RPMI8226 (cell line): ENCODE measurements at regions not wholly inside any gene's neighbourhood (a gene's known extent, or its start where the extent isn't known, plus 50 kb on each side); places are given as distances from the start of the nearest gene placed in this dataset.
"Not testable (repeated sequence)": the region's sequence is repeated elsewhere in the genome, so short reads cannot be mapped to it uniquely, and the experiment has no call there.

Experiments
- DNase-seq: peaks from one replicate; pipeline ENCODE4 v3.0.0-alpha.2; 2015

- no peak for DNase-seq
These were observed 179.9 kb upstream of the PFN2 start for GRCh38 chr3:150150633-150151032.

- no peak for DNase-seq
These were observed 179.0 kb upstream of the PFN2 start for GRCh38 chr3:150149651-150150051.

GRCh38 chr3:150148227-150148626 lies 177.5 kb upstream of the PFN2 start:
- DNase-seq: no peak

- DNase-seq: no peak
These were observed 177.1 kb upstream of the PFN2 start for GRCh38 chr3:150147776-150148175.

GRCh38 chr3:150146991-150147761 lies 176.5 kb upstream of the PFN2 start:
- no peak for DNase-seq

- DNase-seq: no peak
These were observed 175.0 kb upstream of the PFN2 start for GRCh38 chr3:150145659-150146058.

- no peak for DNase-seq
These were observed 173.6 kb upstream of the PFN2 start for GRCh38 chr3:150144191-150144708.

- no peak for DNase-seq
These were observed 172.2 kb upstream of the PFN2 start for GRCh38 chr3:150142936-150143335.

GRCh38 chr3:150141790-150142326 lies 171.2 kb upstream of the PFN2 start:
- no peak for DNase-seq

- DNase-seq: no peak
These were observed 170.1 kb upstream of the PFN2 start for GRCh38 chr3:150140614-150141321.

GRCh38 chr3:150138824-150139223 lies 168.1 kb upstream of the PFN2 start:
- DNase-seq: no peak

- DNase-seq: no peak
These were observed 165.5 kb upstream of the PFN2 start for GRCh38 chr3:150136242-150136641.

- DNase-seq: no peak
These were observed 164.6 kb upstream of the PFN2 start for GRCh38 chr3:150135287-150135721.

- DNase-seq: no peak
These were observed 162.6 kb upstream of the PFN2 start for GRCh38 chr3:150133293-150133692.

- no peak for DNase-seq
These were observed 161.5 kb upstream of the PFN2 start for GRCh38 chr3:150132101-150132749.

- DNase-seq: no peak
These were observed 161.0 kb upstream of the PFN2 start for GRCh38 chr3:150131663-150132062.

GRCh38 chr3:150130404-150131100 lies 159.9 kb upstream of the PFN2 start:
- no peak for DNase-seq

- no peak for DNase-seq
These were observed 158.5 kb upstream of the PFN2 start for GRCh38 chr3:150129166-150129565.

- no peak for DNase-seq
These were observed 157.4 kb upstream of the PFN2 start for GRCh38 chr3:150128126-150128525.

- no peak for DNase-seq
These were observed 156.4 kb upstream of the PFN2 start for GRCh38 chr3:150127011-150127490.

GRCh38 chr3:150124142-150124541 lies 153.4 kb upstream of the PFN2 start:
- no peak for DNase-seq

- not testable (repeated sequence) for DNase-seq
These were observed 152.6 kb upstream of the PFN2 start for GRCh38 chr3:150123249-150123648.

- DNase-seq: no peak
These were observed 147.5 kb upstream of the PFN2 start for GRCh38 chr3:150118219-150118618.
